Vagina (tissue), 2 donors: ENCODE measurements at regions not wholly inside any gene's neighbourhood (a gene's known extent, or its start where the extent isn't known, plus 50 kb on each side); places are given as distances from the start of the nearest gene placed in this dataset.

Experiments
- DNase-seq, 2 donors: peaks; one replicate each; pipeline ENCODE4 v3.0.0-alpha.2; 2017; ENCODE audit errors: extremely low spot score in 2 of 2
- H3K27ac ChIP-seq: fragments of 200-600 bp; sonication (generic); one replicate; pipeline ENCODE4 v1.5.1; 2019
- H3K27me3 ChIP-seq: fragments of 200-600 bp; sonication (generic); one replicate; pipeline ENCODE4 v1.5.1; 2019
- H3K36me3 ChIP-seq, 2 donors: fragments of 200-600 bp; sonication (generic); one replicate each; pipeline ENCODE4 v1.5.1; 2017 to 2019
- H3K4me1 ChIP-seq: fragments of 200-600 bp; sonication (generic); one replicate; pipeline ENCODE4 v1.5.1; 2019
- H3K4me3 ChIP-seq, 2 donors: fragments of 200-600 bp; sonication (generic); 1 replicate in 1 of 2; 2 replicates in 1 of 2; pipeline ENCODE4 v1.5.1; 2016 to 2019
- H3K9me3 ChIP-seq: fragments of 200-600 bp; sonication (generic); one replicate; pipeline ENCODE4 v1.5.1; 2019
- POLR2A ChIP-seq, 2 donors: fragments of 450-650 bp; IDR thresholded peaks; one replicate each; pipeline ENCODE4 v1.6.1; 2017; ENCODE audit warnings: antibody characterized with exemption in 2 of 2, mild to moderate bottlenecking in 2 of 2, moderate library complexity in 2 of 2
- POLR2AphosphoS5 ChIP-seq, 2 donors: sonication (generic); formaldehyde crosslinking; IDR thresholded peaks; one replicate each; pipeline ENCODE4 v1.9.0; 2017; ENCODE audit warnings: antibody characterized with exemption in 2 of 2, mild to moderate bottlenecking in 2 of 2, low read depth in 1 of 2; ENCODE audit not compliant: insufficient read depth in 1 of 2
- intact Hi-C: fragments of 100-400 bp; cut with DNase I; formaldehyde crosslinking; loops from one replicate; pipeline ENCODE4 v1.15.1; 2023
- TF ChIP-seq, protein P1 (sequence below), 3 experiments: fragments of 450-650 bp in 2 of 3; fragments of 200-600 bp in 1 of 3; sonication (generic) in 1 of 3; IDR thresholded peaks; one replicate each; pipeline ENCODE4 v1.5.1; 2017 to 2019; ENCODE audit warnings: antibody characterized with exemption in 3 of 3, mild to moderate bottlenecking in 2 of 3, moderate library complexity in 2 of 3

DNA sequence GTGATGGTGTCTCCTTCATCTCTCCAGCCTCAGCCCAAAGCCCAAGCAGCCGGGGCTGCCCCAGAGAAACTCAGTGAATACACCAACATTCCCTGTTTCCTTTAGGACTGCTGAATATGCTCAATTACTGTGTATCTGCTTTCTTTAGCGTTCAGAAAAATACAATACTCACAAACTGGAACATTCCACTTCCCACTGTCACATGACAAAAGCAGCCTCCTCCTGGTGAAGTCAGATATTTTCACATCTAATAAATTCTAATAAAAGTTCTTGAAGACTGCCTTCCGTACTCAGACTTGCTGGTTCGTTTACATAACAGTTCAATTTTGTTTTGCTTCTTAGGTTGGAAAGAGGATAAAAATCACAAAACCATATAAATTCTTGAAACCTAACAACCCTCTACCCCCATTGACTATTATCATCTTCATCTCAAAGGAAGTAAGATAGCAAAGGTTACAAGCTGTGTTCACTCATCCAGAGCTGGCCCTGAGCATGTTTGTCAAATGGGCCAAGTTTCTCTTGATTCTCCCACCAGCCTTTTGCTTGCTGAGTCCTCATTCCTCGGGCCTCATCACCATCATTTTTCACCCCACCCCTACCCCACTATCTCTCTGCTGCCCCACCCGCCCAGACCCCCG is 190.8 kb upstream of the HNRNPA3 start:
- DNase-seq = no peak
- peak overlapping the region; percentile 40 for H3K27ac ChIP-seq

DNA sequence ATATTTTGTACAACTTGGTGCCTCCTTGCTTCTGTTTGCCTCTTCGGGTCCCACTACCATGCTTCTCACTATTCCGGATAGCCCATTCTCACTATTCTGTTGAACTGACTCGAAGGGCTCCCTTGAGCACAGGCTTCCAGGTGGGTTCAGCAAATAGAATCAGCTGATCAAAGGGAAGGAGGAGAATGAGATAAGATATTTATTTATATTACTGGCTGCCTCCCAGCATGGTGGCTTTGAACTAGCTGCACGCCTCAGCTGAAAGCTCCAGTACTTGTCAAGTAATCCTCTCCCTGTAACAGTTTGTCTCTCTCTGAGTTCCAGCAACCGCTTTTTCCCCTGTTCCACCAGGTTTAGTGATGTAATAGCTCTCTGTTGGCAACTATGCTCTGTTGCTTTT is 187.8 kb upstream of the HNRNPA3 start:
- DNase-seq = no peak
- H3K4me1 ChIP-seq = peaks cover 5% of the 10 kb centered on the region
- no peaks in the 10 kb centered on the region for H3K27me3 ChIP-seq
- H3K36me3 ChIP-seq = no peaks in the 10 kb centered on the region
- H3K9me3 ChIP-seq = no peaks in the 10 kb centered on the region
- TF ChIP-seq POLR2AphosphoS5 (IDR thresholded peaks at IDR 0.05; ENCODE audit: insufficient read depth in 1 of 2, low read depth in 1 of 2) = no peak
- TF ChIP-seq, protein P1, sequence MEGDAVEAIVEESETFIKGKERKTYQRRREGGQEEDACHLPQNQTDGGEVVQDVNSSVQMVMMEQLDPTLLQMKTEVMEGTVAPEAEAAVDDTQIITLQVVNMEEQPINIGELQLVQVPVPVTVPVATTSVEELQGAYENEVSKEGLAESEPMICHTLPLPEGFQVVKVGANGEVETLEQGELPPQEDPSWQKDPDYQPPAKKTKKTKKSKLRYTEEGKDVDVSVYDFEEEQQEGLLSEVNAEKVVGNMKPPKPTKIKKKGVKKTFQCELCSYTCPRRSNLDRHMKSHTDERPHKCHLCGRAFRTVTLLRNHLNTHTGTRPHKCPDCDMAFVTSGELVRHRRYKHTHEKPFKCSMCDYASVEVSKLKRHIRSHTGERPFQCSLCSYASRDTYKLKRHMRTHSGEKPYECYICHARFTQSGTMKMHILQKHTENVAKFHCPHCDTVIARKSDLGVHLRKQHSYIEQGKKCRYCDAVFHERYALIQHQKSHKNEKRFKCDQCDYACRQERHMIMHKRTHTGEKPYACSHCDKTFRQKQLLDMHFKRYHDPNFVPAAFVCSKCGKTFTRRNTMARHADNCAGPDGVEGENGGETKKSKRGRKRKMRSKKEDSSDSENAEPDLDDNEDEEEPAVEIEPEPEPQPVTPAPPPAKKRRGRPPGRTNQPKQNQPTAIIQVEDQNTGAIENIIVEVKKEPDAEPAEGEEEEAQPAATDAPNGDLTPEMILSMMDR (IDR thresholded peaks at IDR 0.05) = no peak
- TF ChIP-seq POLR2A (IDR thresholded peaks at IDR 0.05) = no peak
- intact Hi-C loops = no loop called here
- H3K27ac ChIP-seq = no peak overlapping the region
- H3K4me3 ChIP-seq = no peak overlapping the region

More for the DNA sequence above, 190.8 kb upstream of the HNRNPA3 start:
- H3K4me1 ChIP-seq = peaks cover 5% of the 10 kb centered on the region
- intact Hi-C loops = no loop called here
- H3K36me3 ChIP-seq = no peaks in the 10 kb centered on the region
- no peak overlapping the region for H3K4me3 ChIP-seq
- H3K27me3 ChIP-seq = no peaks in the 10 kb centered on the region
- peak in 1 of 2 donors; percentile 26 for TF ChIP-seq POLR2AphosphoS5 (IDR thresholded peaks at IDR 0.05; ENCODE audit: insufficient read depth in 1 of 2, low read depth in 1 of 2)
- TF ChIP-seq, protein P1 (IDR thresholded peaks at IDR 0.05) = no peak
- no peaks in the 10 kb centered on the region for H3K9me3 ChIP-seq

DNA sequence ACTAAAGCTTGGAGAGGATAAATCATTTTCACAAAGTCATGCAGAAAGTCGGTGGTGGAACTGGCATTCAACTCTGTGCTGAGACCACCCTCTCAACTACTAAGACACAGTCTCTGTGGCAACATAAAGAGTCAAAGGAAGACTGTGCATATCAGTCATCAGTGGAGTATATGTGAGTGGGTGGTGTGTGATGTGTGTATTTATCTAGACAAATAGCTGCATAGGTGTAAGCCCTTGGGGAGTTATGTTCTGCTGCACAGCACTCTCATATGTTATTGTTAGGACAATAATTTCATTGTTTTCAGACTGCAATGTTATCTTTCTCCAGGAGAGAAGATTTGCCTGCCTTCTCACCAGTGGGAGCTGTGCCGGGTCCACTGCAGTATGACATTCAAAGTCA is 186.3 kb upstream of the HNRNPA3 start:
- TF ChIP-seq POLR2AphosphoS5 (IDR thresholded peaks at IDR 0.05; ENCODE audit: insufficient read depth in 1 of 2, low read depth in 1 of 2) = no peak
- TF ChIP-seq, protein P1 (IDR thresholded peaks at IDR 0.05) = no peak
- TF ChIP-seq POLR2A (IDR thresholded peaks at IDR 0.05) = no peak
- Histone ChIP-seq H3K27ac (no peak overlapping the region), H3K4me3 (no peak overlapping the region), H3K9me3 (no peaks in the 10 kb centered on the region), H3K27me3 (no peaks in the 10 kb centered on the region), H3K4me1 (peaks cover 4% of the 10 kb centered on the region), H3K36me3 (no peaks in the 10 kb centered on the region)
- no peak for DNase-seq
- intact Hi-C loops = no loop called here

DNA sequence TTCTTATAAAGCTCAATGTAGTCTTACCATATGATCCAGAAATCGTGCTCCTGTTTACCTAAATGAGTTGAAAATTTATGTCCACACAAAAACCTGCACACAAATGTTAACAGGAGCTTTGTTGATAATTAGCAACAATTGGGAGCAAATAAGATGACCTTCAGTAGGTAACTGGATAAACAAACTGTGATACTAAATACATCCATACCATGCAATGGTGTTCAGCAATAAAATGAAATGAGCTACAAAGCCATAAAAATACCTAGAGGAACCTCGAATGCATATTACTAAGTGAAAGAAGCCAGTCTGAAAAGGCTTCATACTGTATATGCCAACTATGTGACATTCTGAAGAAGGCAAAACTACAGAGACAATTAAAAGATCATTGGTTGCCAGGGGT is 185.6 kb upstream of the HNRNPA3 start:
- TF ChIP-seq POLR2AphosphoS5 (IDR thresholded peaks at IDR 0.05; ENCODE audit: insufficient read depth in 1 of 2, low read depth in 1 of 2) (no peak), POLR2A (IDR thresholded peaks at IDR 0.05) (no peak)
- TF ChIP-seq, protein P1 (IDR thresholded peaks at IDR 0.05) = no peak
- no peaks in the 10 kb centered on the region for H3K4me1 ChIP-seq
- intact Hi-C loops = no loop called here
- H3K9me3 ChIP-seq = no peaks in the 10 kb centered on the region
- no peak overlapping the region for H3K27ac ChIP-seq
- no peak for DNase-seq
- H3K4me3 ChIP-seq = no peak overlapping the region
- no peaks in the 10 kb centered on the region for H3K36me3 ChIP-seq
- H3K27me3 ChIP-seq = no peaks in the 10 kb centered on the region

DNA sequence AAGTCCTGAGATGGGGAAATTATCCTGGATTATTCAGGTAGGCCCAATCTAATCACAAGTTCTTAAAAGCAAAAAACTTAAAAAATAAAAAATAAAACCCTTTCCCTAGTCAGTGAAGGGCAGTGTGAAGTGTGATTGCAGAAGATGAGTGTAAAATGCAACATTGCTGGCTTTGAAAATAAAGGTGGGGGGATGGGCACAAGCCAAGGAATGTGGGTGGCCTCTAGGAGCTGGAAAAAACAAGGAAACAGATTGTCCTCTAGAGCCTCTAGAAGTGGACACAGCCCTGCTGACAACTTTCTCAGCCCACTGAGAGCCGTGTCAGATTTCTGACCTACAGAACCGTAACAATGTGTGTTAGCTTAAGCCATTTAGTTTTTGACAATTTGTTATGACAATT is 184.3 kb upstream of the HNRNPA3 start:
- Histone ChIP-seq H3K36me3 (no peaks in the 10 kb centered on the region), H3K9me3 (no peaks in the 10 kb centered on the region), H3K27ac (no peak overlapping the region), H3K4me1 (no peaks in the 10 kb centered on the region), H3K27me3 (no peaks in the 10 kb centered on the region), H3K4me3 (no peak overlapping the region)
- no peak for TF ChIP-seq POLR2A (IDR thresholded peaks at IDR 0.05)
- intact Hi-C loops = no loop called here
- DNase-seq = no peak
